HG02588 (cell line): ENCODE measurements at regions not wholly inside any gene's neighbourhood (a gene's known extent, or its start where the extent isn't known, plus 50 kb on each side); places are given as distances from the start of the nearest gene placed in this dataset.
"Not testable (repeated sequence)": the region's sequence is repeated elsewhere in the genome, so short reads cannot be mapped to it uniquely, and the experiment has no call there.

Source experiments
- ATAC-seq: cut with Tn5 transposase; IDR thresholded peaks from one replicate; pipeline ENCODE4 v1.9.1; 2021; ENCODE audit warnings: mild to moderate bottlenecking, moderate library complexity; ENCODE audit not compliant: unreplicated experiment

DNA sequence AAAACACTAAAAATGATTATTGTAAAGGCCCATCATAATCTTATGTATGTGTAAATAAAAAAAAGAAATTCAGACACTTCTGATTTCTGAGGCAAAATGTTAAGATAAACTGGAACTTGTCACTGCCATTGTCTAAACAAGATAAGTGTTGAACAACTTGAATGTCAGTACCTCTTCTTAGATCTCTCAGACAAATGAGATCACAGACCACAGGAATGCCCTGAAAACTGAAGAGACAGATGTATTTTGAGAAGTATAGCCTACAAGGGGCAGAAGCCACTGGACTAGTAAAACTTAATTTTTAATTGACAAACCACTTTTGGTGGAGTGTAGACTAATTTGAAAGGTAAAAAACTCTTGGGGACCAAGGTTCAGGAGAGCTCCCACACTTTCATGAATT is 375.5 kb upstream of the SLITRK5 start:
- ATAC-seq: no peak

DNA sequence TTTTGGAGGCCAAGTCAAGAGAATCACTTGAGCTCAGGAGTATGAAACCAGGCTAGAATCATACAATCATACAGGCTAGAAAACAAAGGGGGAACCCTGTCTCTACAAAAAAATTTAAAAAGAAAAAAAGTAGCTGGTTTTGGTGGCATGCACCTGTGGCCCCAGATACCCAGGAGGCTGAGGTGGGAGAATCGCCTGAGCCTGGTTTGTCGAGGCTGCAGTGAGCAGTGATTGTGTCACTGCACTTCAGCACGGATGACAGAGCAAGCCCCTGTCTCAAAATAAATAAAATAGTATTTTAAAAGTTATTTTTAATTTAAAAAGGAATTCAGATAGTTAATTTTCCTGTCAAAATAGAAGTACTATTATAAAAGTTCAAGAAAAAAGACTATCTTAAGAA is 369.1 kb upstream of the SLITRK5 start:
- ATAC-seq: no peak

DNA sequence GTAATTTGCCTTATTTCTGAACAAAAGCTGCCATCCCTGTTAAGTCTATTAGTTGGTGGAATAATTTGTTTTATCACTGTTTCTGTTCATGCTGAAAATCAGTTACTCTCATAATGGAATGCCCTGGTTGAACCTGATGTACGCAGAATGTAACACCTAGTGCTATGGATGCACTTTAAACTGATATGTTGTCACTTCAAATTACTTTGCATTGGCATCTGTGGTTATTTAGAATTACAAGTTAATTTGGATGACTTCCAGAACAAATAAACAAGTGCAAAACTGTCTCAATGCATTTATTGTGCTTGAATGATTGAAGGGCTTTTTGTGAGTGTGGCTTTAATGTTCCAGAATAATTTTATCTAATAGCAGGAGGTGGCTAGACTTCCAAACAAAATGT is 368.2 kb upstream of the SLITRK5 start:
- no peak for ATAC-seq

DNA sequence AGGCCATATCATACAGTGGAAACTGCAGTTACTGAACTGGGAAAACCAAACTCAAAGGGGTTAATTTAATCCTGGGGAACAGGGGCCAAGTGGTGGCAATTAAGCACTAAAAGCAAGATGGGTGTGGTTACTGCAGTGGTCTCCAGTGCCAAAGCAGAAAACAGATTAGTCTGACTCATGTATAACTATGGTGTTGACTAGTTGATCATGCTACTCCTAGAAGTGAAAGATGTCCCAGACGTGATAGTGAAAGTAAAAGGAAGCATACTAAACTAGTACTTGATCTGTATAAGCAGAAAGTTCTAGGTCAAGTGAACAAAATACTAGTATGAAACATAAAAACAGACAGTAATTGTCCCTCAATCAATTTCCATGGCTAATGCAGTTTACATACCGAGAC is 360.0 kb upstream of the SLITRK5 start:
- ATAC-seq: no peak

DNA sequence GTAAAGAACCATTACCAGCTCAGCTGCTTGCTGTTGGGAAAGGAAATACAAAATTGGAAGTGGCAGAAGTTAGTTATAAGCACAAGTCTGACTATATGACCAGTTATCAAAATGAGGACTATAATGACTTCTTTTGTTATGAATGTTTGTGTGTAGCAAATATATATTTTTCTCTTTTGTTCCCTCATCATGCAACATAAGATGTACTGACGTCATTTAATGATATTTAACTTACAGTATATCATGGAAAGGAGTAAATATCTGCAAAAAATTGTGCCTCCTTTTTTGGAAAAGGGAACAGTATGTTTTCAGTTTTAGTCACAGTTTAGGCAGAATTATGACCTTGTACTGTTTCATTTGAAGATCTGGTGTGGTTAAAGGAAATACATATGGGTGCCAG is 356.3 kb upstream of the SLITRK5 start:
- no peak for ATAC-seq

GRCh38 chr13:87322386-87322785 is 348.8 kb upstream of the SLITRK5 start:
- no peak for ATAC-seq

DNA sequence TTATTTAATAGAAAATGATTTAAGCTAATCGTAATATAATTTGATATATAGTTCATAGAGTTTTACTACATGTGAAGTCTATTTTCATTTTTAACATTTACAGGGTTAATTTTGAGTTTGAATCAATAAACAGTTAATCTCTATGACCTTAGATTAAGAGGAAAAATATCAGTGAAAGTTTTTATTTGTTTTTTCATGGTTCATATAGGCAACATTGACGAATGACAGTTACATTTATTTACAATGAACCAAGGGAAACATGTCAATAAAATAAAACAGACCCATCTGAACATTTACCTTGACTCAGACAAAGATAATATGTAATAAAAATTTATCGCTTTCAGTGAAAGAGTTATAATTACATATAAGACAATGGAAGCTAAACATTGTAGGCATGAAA is 346.6 kb upstream of the SLITRK5 start:
- no peak for ATAC-seq

DNA sequence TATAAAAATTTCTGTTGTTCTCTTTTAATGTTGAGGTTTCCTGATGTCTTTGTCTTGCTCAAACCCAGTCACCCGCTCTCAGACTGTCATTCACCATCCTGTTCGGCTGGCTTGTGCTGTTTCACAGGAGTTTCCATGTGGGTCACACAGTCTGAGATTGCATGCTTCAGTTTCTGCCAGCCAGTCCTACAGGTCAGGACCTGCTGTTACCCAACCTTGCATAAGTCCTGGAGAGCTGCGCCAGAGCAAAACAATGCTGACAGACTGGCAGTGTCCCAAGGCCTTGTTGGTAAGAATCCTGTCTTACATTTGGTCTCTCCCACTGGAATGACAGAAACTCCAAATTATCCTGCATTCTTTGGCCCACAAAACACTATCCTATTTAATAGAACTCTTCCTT is 340.0 kb upstream of the SLITRK5 start:
- no peak for ATAC-seq

DNA sequence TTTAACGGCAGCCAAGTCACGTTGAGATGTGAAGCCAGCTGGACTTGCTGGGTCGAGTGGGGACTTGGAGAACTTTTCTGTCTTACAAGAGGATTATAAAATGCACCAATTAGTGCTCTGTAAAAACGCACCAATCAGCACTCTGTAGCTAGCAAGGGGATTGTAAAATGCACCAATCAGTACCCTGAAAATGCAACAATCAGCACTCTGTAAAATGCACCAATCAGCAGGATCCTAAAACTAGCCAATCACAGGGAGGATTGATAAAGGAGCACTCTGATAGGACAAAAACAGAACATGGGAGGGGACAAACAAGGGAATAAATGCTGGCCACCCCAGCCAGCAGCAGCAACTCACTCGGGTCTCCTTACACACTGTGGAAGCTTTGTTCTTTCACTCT is 337.6 kb upstream of the SLITRK5 start:
- ATAC-seq: no peak

GRCh38 chr13:87334176-87334575 is 337.0 kb upstream of the SLITRK5 start:
- ATAC-seq: no peak

DNA sequence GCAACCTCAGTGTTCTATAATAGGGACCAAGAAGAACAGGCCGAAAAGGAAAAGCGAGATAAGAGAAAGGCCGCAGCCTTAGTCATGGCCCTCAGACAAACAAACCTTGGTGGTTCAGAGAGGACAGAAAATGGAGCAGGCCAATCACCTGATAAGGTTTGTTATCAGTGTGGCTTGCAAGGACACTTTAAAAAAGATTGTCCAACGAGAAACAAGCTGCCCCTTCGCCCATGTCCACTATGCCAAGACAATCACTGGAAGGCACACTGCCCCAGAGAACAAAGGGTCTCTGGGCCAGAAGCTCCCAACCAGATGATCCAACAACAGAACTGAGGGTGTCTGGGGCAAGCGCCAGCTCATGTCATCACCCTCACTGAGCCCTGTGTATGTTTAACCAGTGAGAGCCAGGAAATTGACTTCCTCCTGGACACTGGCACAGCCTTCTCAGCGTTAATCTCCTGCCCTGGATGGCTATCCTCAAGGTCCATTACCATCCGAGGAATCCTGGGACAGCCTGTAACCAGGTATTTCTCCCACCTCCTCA is 334.8 kb upstream of the SLITRK5 start:
- not testable (repeated sequence) for ATAC-seq

GRCh38 chr13:87344176-87344575 is 327.0 kb upstream of the SLITRK5 start:
- no peak for ATAC-seq

DNA sequence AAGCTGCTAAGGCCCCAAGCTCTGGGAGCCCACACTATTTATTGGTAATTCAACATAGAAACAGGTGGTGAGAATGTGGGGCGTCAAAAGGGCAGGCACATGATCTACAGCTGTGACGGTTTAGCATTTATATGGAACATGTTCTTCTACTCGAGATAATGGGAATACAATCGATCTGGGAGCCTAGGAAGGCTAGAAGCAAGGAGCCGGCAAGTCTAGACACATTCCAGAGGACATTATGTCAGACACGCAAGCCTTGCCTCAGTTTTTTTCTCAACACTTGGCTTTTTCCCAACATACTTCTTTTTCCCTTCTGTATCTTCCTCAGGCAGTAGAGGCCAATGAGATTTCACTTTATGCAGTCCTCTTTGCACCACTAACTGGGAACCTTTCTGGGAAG is 315.7 kb upstream of the SLITRK5 start:
- ATAC-seq: no peak

DNA sequence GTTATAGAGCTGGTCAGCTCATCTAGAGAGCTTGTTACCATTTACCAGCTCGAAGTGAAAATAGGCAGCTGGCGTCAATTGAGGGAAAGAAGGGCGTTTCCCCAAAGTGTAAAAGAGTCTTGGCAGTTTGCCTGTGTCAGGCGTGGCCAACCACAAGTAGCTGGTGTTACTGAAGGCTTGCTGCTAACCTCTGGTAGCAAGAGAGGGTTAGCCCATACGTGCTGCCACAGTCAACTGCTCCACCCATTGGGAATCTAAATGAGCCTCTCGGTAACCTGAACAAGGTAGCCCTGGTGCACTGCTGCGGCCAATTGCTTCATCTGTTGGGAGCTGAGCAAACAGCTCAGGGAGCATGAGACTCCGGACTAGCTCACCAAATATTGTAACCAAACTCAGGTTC is 314.9 kb upstream of the SLITRK5 start:
- ATAC-seq: no peak

- ATAC-seq: no peak
Observed at GRCh38 chr13:87358319-87358718, 312.9 kb upstream of the SLITRK5 start.

GRCh38 chr13:87361216-87361615 is 310.0 kb upstream of the SLITRK5 start:
- ATAC-seq: no peak

- no peak for ATAC-seq
Observed at GRCh38 chr13:87368639-87369038, 302.5 kb upstream of the SLITRK5 start.

- ATAC-seq: no peak
Observed at GRCh38 chr13:87376081-87376480, 295.1 kb upstream of the SLITRK5 start.

DNA sequence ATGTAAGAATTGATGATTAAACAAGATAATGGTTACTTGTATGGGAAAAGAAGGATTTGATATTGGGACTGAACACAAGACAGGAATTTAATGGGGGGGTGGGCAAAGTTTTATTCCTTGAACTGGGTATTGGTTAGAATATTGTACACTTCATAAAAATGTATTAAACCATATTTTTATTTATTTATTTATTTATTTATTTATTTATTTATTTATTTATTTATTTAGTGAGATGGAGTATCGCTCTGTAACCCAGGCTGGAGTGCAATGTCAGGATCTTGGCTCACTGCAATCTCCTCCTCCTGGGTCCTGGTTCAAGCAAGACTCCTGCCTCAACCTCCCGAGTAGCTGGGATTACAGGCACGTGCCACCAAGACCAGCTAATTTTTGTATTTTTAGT is 287.1 kb upstream of the SLITRK5 start:
- no peak for ATAC-seq

- ATAC-seq: no peak
Observed at GRCh38 chr13:87393358-87393757, 277.8 kb upstream of the SLITRK5 start.

GRCh38 chr13:87398047-87398446 is 273.1 kb upstream of the SLITRK5 start:
- ATAC-seq: no peak

GRCh38 chr13:87403748-87404432 is 267.3 kb upstream of the SLITRK5 start:
- no peak for ATAC-seq

DNA sequence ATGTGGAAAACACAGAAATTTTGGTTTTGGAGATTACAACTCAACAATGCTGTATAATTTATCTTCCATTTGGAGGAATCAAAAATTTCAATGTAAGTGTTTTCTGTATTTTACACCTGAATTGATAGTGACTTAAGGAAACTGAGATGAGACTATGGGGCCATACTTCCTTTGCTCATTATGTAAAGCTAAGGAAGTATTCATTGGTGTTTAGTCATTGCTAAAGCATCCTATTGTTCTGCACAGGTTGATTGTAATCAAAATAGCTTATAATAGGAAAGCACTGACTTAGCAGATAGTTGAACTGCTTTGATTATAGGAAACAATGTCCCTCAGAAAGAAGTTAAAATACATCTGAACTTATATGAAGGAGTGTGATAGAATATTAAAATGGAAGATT is 244.4 kb upstream of the SLITRK5 start:
- ATAC-seq: no peak
